ENCODE measurements at regions not wholly inside any gene's neighbourhood (a gene's known extent, or its start where the extent isn't known, plus 50 kb on each side); places are given as distances from the start of the nearest gene placed in this dataset.

DNA sequence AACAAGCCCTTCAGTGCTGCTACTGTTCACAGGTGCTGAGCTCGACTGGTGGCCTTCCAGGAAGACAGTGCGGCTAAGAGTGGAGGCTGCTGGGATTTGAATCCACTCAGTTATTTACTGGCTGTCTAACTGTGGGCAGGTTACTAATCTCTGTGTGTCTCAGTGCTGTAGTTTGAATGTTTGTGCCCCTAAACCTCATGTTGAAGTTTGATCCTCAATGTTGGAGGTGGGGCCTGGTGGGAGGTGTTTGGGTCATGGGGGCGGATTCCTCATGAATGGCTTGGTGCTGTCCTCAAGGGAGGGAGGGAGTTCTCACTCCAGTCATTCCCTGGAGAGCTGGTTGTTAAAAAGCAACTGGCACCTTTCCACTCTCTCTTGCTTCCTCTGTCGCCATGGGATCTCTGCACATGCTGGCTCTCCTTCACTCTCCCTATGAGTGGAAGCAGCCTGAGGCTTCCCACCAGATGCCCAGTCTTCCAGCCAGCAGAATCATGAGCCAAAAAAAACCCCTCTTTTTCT, 334.8 kb downstream of the RPS6KC1 start:
- TF ChIP-seq CTCF (conservative IDR thresholded peaks at IDR 0.05) (no peak), ZFX (IDR thresholded peaks at IDR 0.05) (no peak)
